ENCODE measurements at regions not wholly inside any gene's neighbourhood (a gene's known extent, or its start where the extent isn't known, plus 50 kb on each side); places are given as distances from the start of the nearest gene placed in this dataset.
"Not testable (repeated sequence)": the region's sequence is repeated elsewhere in the genome, so short reads cannot be mapped to it uniquely, and the experiment has no call there.

GRCh38 chr16:18263046-18263445 lies 73.5 kb downstream of the NPIPA8 start:
- DNase-seq (ENCODE audit: low spot score) = not testable (repeated sequence)

GRCh38 chr16:18261848-18262247 lies 74.7 kb downstream of the NPIPA8 start:
- not testable (repeated sequence) for DNase-seq (ENCODE audit: low spot score)

GRCh38 chr16:18259496-18260176 lies 76.9 kb downstream of the NPIPA8 start:
- DNase-seq (ENCODE audit: low spot score) = not testable (repeated sequence)

- DNase-seq (ENCODE audit: low spot score) = not testable (repeated sequence)
These were observed 83.6 kb downstream of the NPIPA8 start for GRCh38 chr16:18252943-18253342.

GRCh38 chr16:18230505-18230904 lies 106.0 kb downstream of the NPIPA8 start:
- DNase-seq (ENCODE audit: low spot score) = not testable (repeated sequence)

GRCh38 chr16:18222054-18223009 lies 114.2 kb downstream of the NPIPA8 start:
- DNase-seq (ENCODE audit: low spot score) = not testable (repeated sequence)

GRCh38 chr16:18217741-18218140 lies 118.8 kb downstream of the NPIPA8 start:
- DNase-seq (ENCODE audit: low spot score) = not testable (repeated sequence)

- not testable (repeated sequence) for DNase-seq (ENCODE audit: low spot score)
These were observed 119.7 kb downstream of the NPIPA8 start for GRCh38 chr16:18216814-18217213.

- DNase-seq (ENCODE audit: low spot score) = not testable (repeated sequence)
These were observed 122.7 kb downstream of the NPIPA8 start for GRCh38 chr16:18213810-18214209.

GRCh38 chr16:18211505-18211904 lies 125.0 kb downstream of the NPIPA8 start:
- not testable (repeated sequence) for DNase-seq (ENCODE audit: low spot score)

GRCh38 chr16:18204786-18205185 lies 131.8 kb downstream of the NPIPA8 start:
- not testable (repeated sequence) for DNase-seq (ENCODE audit: low spot score)

GRCh38 chr16:18204309-18204708 lies 132.2 kb downstream of the NPIPA8 start:
- DNase-seq (ENCODE audit: low spot score) = not testable (repeated sequence)

GRCh38 chr16:18201511-18201910 lies 135.0 kb downstream of the NPIPA8 start:
- DNase-seq (ENCODE audit: low spot score) = not testable (repeated sequence)

GRCh38 chr16:18192389-18192788 lies 144.1 kb downstream of the NPIPA8 start:
- DNase-seq (ENCODE audit: low spot score) = not testable (repeated sequence)

- DNase-seq (ENCODE audit: low spot score) = not testable (repeated sequence)
These were observed 146.4 kb downstream of the NPIPA8 start for GRCh38 chr16:18190179-18190578.

GRCh38 chr16:18184755-18185154 lies 151.8 kb downstream of the NPIPA8 start:
- DNase-seq (ENCODE audit: low spot score) = not testable (repeated sequence)

- DNase-seq (ENCODE audit: low spot score) = not testable (repeated sequence)
These were observed 155.5 kb downstream of the NPIPA8 start for GRCh38 chr16:18181028-18181427.

- not testable (repeated sequence) for DNase-seq (ENCODE audit: low spot score)
These were observed 162.5 kb downstream of the NPIPA8 start for GRCh38 chr16:18173945-18174497.

- not testable (repeated sequence) for DNase-seq (ENCODE audit: low spot score)
These were observed 174.2 kb downstream of the NPIPA8 start for GRCh38 chr16:18162293-18162692.

GRCh38 chr16:18161224-18161623 lies 175.3 kb downstream of the NPIPA8 start:
- not testable (repeated sequence) for DNase-seq (ENCODE audit: low spot score)

- not testable (repeated sequence) for DNase-seq (ENCODE audit: low spot score)
These were observed 177.4 kb downstream of the NPIPA8 start for GRCh38 chr16:18159185-18159584.

- DNase-seq (ENCODE audit: low spot score) = not testable (repeated sequence)
These were observed 178.7 kb downstream of the NPIPA8 start for GRCh38 chr16:18157854-18158253.

All from AG08396 (cell line).